HEK293 (cell line): ENCODE measurements at regions not wholly inside any gene's neighbourhood (a gene's known extent, or its start where the extent isn't known, plus 50 kb on each side); places are given as distances from the start of the nearest gene placed in this dataset.

Experiments used
- CTCF ChIA-PET: fragments of 350-600 bp; formaldehyde crosslinking; extraction: SDS; loops from one replicate; lab custom pipeline; 2021; ENCODE audit warnings: antibody characterized with exemption; lab: Yijun Ruan, JAX
- POLR2A ChIA-PET: fragments of 300-600 bp; formaldehyde crosslinking; extraction: SDS; loops from one replicate; lab custom pipeline; 2020; ENCODE audit warnings: antibody characterized with exemption, inconsistent platforms; lab: Yijun Ruan, JAX
- H3K27ac ChIP-seq: fragments of 200-500 bp; sonication (Bioruptor generic); 2 replicates; pipeline ENCODE4 v1.5.1; 2014; ENCODE audit warnings: low read depth, low read length, control low read depth, inconsistent platforms; ENCODE audit errors: extremely low read depth
- H3K36me3 ChIP-seq, 2 experiments: fragments of 200-500 bp in 1 of 2; sonication (Bioruptor generic) in 1 of 2; 1 replicate in 1 of 2; 2 replicates in 1 of 2; pipeline ENCODE4 v1.5.1; 2014 to 2017; ENCODE audit warnings: inconsistent platforms in 2 of 2, low read length in 2 of 2; ENCODE audit not compliant: control insufficient read depth in 2 of 2, insufficient read depth in 1 of 2
- H3K4me1 ChIP-seq: fragments of 200-500 bp; sonication (Bioruptor generic); 2 replicates; pipeline ENCODE4 v1.5.1; 2014; ENCODE audit warnings: mild to moderate bottlenecking, low read length, inconsistent platforms; ENCODE audit not compliant: control insufficient read depth, insufficient read depth
- H3K4me3 ChIP-seq: 2 replicates; pipeline ENCODE4 v1.5.1; 2011; ENCODE audit warnings: low read depth, mild to moderate bottlenecking, control low read depth, low read length, moderate library complexity
- H3K9me3 ChIP-seq: fragments of 200-500 bp; sonication (Bioruptor generic); 2 replicates; pipeline ENCODE4 v1.5.1; 2014; ENCODE audit warnings: low read depth, low read length, inconsistent platforms; ENCODE audit not compliant: control insufficient read depth, insufficient read depth
- GLIS1 ChIP-seq: fragments of 450-650 bp; formaldehyde crosslinking; IDR thresholded peaks from 2 replicates; pipeline ENCODE4 v1.5.1; 2016; ENCODE audit warnings: missing biosample characterization, missing genetic modification characterization
- KLF9 ChIP-seq: fragments of 450-650 bp; formaldehyde crosslinking; IDR thresholded peaks from 2 replicates; pipeline ENCODE4 v1.5.1; 2016; ENCODE audit warnings: missing biosample characterization, missing genetic modification characterization, low read depth
- OVOL3 ChIP-seq: fragments of 450-650 bp; formaldehyde crosslinking; IDR thresholded peaks from 2 replicates; pipeline ENCODE4 v1.5.1; 2016; ENCODE audit warnings: missing biosample characterization, missing genetic modification characterization
- SCRT1 ChIP-seq: fragments of 450-650 bp; formaldehyde crosslinking; IDR thresholded peaks from 2 replicates; pipeline ENCODE4 v1.5.1; 2016; ENCODE audit warnings: missing biosample characterization, missing genetic modification characterization, borderline replicate concordance
- ZBTB8A ChIP-seq: fragments of 450-650 bp; formaldehyde crosslinking; IDR thresholded peaks from 2 replicates; pipeline ENCODE4 v1.5.1; 2016; ENCODE audit warnings: missing biosample characterization, missing genetic modification characterization
- ZNF19 ChIP-seq: fragments of 450-650 bp; formaldehyde crosslinking; IDR thresholded peaks from 2 replicates; pipeline ENCODE4; 2016; ENCODE audit warnings: missing biosample characterization, missing genetic modification characterization, low read depth
- ZNF202 ChIP-seq: fragments of 450-650 bp; formaldehyde crosslinking; IDR thresholded peaks from 2 replicates; pipeline ENCODE4 v1.5.1; 2016; ENCODE audit warnings: missing biosample characterization, missing genetic modification characterization, borderline replicate concordance
- ZNF221 ChIP-seq: fragments of 450-650 bp; formaldehyde crosslinking; IDR thresholded peaks from 2 replicates; pipeline ENCODE4 v1.5.1; 2017; ENCODE audit warnings: missing biosample characterization, missing genetic modification characterization, borderline replicate concordance
- ZNF239 ChIP-seq: fragments of 450-650 bp; formaldehyde crosslinking; IDR thresholded peaks from 2 replicates; pipeline ENCODE4 v1.5.1; 2016; ENCODE audit warnings: missing biosample characterization, missing genetic modification characterization
- ZNF302 ChIP-seq: fragments of 450-650 bp; formaldehyde crosslinking; IDR thresholded peaks from 2 replicates; pipeline ENCODE4 v1.5.1; 2016; ENCODE audit warnings: missing biosample characterization, missing genetic modification characterization, low read depth
- ZNF335 ChIP-seq: fragments of 450-650 bp; formaldehyde crosslinking; conservative IDR thresholded peaks from 2 replicates; pipeline ENCODE4 v1.5.1; 2016; ENCODE audit warnings: missing biosample characterization, missing genetic modification characterization
- ZNF37A ChIP-seq: fragments of 450-650 bp; IDR thresholded peaks from 2 replicates; pipeline ENCODE4 v1.5.1; 2018; ENCODE audit warnings: missing biosample characterization, missing genetic modification characterization
- ZNF433 ChIP-seq: fragments of 450-650 bp; formaldehyde crosslinking; IDR thresholded peaks from 2 replicates; pipeline ENCODE4 v1.5.1; 2016; ENCODE audit warnings: missing biosample characterization, missing genetic modification characterization, low read depth
- ZNF544 ChIP-seq: fragments of 450-650 bp; formaldehyde crosslinking; IDR thresholded peaks from 2 replicates; pipeline ENCODE4 v1.5.0; 2017; ENCODE audit warnings: missing biosample characterization, missing genetic modification characterization
- ZNF548 ChIP-seq: fragments of 450-650 bp; formaldehyde crosslinking; IDR thresholded peaks from 2 replicates; pipeline ENCODE4 v1.5.1; 2016; ENCODE audit warnings: missing biosample characterization, missing genetic modification characterization
- ZNF600 ChIP-seq: fragments of 450-650 bp; formaldehyde crosslinking; IDR thresholded peaks from 2 replicates; pipeline ENCODE4 v1.5.1; 2016; ENCODE audit warnings: missing biosample characterization, missing genetic modification characterization
- ZNF664 ChIP-seq: fragments of 450-650 bp; formaldehyde crosslinking; IDR thresholded peaks from 2 replicates; pipeline ENCODE4 v1.5.1; 2016; ENCODE audit warnings: missing biosample characterization, missing genetic modification characterization
- ZNF777 ChIP-seq: fragments of 450-650 bp; formaldehyde crosslinking; IDR thresholded peaks from 2 replicates; pipeline ENCODE4 v1.5.1; 2017; ENCODE audit warnings: missing biosample characterization, missing genetic modification characterization, borderline replicate concordance
- TF ChIP-seq, protein P1 (sequence below): fragments of 450-650 bp; formaldehyde crosslinking; IDR thresholded peaks from 2 replicates; pipeline ENCODE4 v1.5.1; 2017; ENCODE audit warnings: missing biosample characterization, missing genetic modification characterization
- TF ChIP-seq, protein P2 (sequence below): fragments of 450-650 bp; formaldehyde crosslinking; IDR thresholded peaks from 2 replicates; pipeline ENCODE4 v1.5.1; 2017; ENCODE audit warnings: missing biosample characterization, missing genetic modification characterization
- TF ChIP-seq, protein P3 (sequence below): fragments of 450-650 bp; formaldehyde crosslinking; IDR thresholded peaks from 2 replicates; pipeline ENCODE4 v1.5.1; 2016; ENCODE audit warnings: missing biosample characterization, missing genetic modification characterization
- TF ChIP-seq, protein P4 (sequence below): fragments of 450-650 bp; formaldehyde crosslinking; IDR thresholded peaks from 2 replicates; pipeline ENCODE4 v1.5.1; 2016; ENCODE audit warnings: missing biosample characterization, missing genetic modification characterization, borderline replicate concordance
- TF ChIP-seq, protein P5 (sequence below): fragments of 450-650 bp; formaldehyde crosslinking; IDR thresholded peaks from 2 replicates; pipeline ENCODE4 v1.5.1; 2017; ENCODE audit warnings: missing biosample characterization, missing genetic modification characterization
- TF ChIP-seq, protein P6 (sequence below): fragments of 450-650 bp; IDR thresholded peaks from 2 replicates; pipeline ENCODE4 v1.5.1; 2018; ENCODE audit warnings: missing biosample characterization, missing genetic modification characterization

DNA sequence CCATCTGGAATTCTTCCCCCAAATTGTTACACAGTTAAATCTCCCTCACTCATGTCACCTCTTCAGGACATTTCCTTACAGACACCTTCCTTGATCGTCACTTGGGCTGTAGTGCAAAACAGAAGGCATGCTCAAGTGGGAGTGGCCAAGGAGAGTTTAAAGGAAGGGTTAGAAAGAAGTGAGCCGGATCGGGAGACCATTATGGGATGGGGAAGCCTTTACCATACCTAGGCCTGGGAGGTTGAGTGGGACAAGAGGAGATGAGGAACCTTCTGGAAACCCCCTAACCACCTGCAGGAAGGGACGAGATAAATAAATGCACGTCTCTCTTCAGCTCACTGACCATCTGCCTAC, 102.7 kb downstream of the UCHL1 start (continued):
- TF ChIP-seq SCRT1 (tag by site-specific recombination): no peak

DNA sequence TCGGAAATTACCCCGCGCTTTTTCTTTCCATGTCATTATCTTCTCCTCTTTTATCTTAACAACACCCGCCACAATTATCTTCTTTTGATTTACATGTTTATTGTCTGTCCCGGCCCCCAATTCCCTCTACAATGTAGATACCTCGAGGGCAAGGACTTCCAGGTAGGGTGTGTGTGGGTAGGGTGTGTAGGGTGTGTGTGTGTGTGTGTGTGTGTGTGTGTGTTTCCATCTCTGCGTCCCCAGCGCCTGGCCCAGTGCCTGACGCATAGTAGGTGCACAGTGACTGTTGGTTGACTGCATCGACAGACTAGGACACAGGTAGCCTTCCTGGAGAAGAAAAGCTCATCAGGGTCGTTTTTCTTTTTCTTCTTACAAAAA, 103.1 kb downstream of the UCHL1 start:
- TF ChIP-seq, protein P1, sequence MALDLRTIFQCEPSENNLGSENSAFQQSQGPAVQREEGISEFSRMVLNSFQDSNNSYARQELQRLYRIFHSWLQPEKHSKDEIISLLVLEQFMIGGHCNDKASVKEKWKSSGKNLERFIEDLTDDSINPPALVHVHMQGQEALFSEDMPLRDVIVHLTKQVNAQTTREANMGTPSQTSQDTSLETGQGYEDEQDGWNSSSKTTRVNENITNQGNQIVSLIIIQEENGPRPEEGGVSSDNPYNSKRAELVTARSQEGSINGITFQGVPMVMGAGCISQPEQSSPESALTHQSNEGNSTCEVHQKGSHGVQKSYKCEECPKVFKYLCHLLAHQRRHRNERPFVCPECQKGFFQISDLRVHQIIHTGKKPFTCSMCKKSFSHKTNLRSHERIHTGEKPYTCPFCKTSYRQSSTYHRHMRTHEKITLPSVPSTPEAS (tag by site-specific recombination): peak; percentile 67
- no peak for TF ChIP-seq ZNF544 (tag by site-specific recombination)
- TF ChIP-seq, protein P2, sequence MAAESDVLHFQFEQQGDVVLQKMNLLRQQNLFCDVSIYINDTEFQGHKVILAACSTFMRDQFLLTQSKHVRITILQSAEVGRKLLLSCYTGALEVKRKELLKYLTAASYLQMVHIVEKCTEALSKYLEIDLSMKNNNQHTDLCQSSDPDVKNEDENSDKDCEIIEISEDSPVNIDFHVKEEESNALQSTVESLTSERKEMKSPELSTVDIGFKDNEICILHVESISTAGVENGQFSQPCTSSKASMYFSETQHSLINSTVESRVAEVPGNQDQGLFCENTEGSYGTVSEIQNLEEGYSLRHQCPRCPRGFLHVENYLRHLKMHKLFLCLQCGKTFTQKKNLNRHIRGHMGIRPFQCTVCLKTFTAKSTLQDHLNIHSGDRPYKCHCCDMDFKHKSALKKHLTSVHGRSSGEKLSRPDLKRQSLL: no peak
- TF ChIP-seq ZNF202 (tag by site-specific recombination): no peak
- TF ChIP-seq ZNF221 (tag by site-specific recombination): no peak
- TF ChIP-seq, protein P3, sequence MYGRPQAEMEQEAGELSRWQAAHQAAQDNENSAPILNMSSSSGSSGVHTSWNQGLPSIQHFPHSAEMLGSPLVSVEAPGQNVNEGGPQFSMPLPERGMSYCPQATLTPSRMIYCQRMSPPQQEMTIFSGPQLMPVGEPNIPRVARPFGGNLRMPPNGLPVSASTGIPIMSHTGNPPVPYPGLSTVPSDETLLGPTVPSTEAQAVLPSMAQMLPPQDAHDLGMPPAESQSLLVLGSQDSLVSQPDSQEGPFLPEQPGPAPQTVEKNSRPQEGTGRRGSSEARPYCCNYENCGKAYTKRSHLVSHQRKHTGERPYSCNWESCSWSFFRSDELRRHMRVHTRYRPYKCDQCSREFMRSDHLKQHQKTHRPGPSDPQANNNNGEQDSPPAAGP (tag by site-specific recombination): 0 out of 2 replicates have a peak, but pooled peaks have one; percentile 23
- peak; percentile 22; the same call in 1 of the 2 replicates for TF ChIP-seq ZNF335
- CTCF ChIA-PET: interaction anchor here (0.7 kb wide), 1 partner anchor 79 kb away, joined by 3 read pairs; no protein-coding TSS in a partner anchor
- Histone ChIP-seq H3K4me1 (no peaks in the 10 kb centered on the region), H3K27ac (peak overlapping the region; percentile 66; the same call in 1 of the 2 replicates), H3K4me3 (peak overlapping the region; percentile 67), H3K36me3 (no peaks in the 10 kb centered on the region), H3K9me3 (no peaks in the 10 kb centered on the region)
- POLR2A ChIA-PET: interaction anchor here (1.0 to 2.1 kb wide), 3 partner anchors 13 to 170 kb away, joined by 3 to 6 read pairs (median 3); no protein-coding TSS in a partner anchor

DNA sequence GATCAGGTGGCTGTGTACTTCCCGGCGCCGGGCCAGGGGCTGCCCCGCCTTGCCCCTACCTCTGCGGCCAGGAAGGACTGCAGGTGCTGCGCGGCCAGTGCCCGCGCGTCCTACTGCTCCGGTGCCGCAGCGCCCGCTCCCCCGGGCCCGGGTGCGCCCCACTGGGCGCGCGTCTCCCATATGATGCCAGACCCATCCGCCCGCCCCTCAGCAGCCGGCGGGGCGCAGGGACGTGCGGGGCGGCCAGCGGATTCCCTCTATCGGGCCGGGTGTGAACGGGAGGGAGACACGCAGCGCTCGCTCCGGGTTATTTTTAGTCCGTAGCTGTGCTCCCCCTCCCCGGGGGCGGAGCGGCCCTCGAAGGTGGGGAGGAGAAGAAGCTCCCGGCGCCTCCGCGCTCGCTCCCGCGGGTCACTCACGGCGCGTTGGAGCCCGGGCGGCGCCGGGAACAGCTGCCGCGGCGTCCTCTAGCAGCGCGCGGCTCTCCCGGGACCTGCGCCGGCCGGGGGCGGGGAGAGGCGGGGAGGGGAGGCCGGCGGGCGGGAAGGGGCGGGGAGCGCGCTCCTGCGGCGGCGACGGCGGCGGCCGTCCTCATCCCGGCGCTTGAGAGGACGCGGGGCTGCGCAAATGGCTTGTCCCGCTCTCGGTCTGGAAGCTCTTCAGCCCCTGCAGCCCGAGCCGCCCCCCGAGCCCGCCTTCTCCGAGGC, 103.6 kb downstream of the UCHL1 start:
- ChIA-PET POLR2A (interaction anchor here (1.0 to 2.1 kb wide), 4 partner anchors 14 to 170 kb away, joined by 3 to 6 read pairs (median 4); no protein-coding TSS in a partner anchor), CTCF (interaction anchor here (0.7 kb wide), 2 partner anchors 79 to 132 kb away, joined by 3 read pairs; no protein-coding TSS in a partner anchor)
- Histone ChIP-seq H3K4me3 (peak overlapping the region; percentile 67), H3K36me3 (no peaks in the 10 kb centered on the region), H3K9me3 (no peaks in the 10 kb centered on the region), H3K27ac (peak overlapping the region; percentile 66; the same call in 1 of the 2 replicates), H3K4me1 (no peaks in the 10 kb centered on the region)
- no peak for TF ChIP-seq ZNF302 (tag by site-specific recombination)
- no peak for TF ChIP-seq OVOL3 (tag by site-specific recombination)
- TF ChIP-seq ZNF600: 0 out of 2 replicates have a peak, but pooled peaks have one; percentile 39
- TF ChIP-seq ZNF239: no peak
- TF ChIP-seq GLIS1 (tag by site-specific recombination): no peak
- peak; percentile 74 for TF ChIP-seq ZBTB8A (tag by site-specific recombination)
- TF ChIP-seq, protein P4, sequence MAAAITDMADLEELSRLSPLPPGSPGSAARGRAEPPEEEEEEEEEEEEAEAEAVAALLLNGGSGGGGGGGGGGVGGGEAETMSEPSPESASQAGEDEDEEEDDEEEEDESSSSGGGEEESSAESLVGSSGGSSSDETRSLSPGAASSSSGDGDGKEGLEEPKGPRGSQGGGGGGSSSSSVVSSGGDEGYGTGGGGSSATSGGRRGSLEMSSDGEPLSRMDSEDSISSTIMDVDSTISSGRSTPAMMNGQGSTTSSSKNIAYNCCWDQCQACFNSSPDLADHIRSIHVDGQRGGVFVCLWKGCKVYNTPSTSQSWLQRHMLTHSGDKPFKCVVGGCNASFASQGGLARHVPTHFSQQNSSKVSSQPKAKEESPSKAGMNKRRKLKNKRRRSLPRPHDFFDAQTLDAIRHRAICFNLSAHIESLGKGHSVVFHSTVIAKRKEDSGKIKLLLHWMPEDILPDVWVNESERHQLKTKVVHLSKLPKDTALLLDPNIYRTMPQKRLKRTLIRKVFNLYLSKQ: no peak
- TF ChIP-seq KLF9: no peak
- no peak for TF ChIP-seq ZNF433 (tag by site-specific recombination)
- TF ChIP-seq, protein P5, sequence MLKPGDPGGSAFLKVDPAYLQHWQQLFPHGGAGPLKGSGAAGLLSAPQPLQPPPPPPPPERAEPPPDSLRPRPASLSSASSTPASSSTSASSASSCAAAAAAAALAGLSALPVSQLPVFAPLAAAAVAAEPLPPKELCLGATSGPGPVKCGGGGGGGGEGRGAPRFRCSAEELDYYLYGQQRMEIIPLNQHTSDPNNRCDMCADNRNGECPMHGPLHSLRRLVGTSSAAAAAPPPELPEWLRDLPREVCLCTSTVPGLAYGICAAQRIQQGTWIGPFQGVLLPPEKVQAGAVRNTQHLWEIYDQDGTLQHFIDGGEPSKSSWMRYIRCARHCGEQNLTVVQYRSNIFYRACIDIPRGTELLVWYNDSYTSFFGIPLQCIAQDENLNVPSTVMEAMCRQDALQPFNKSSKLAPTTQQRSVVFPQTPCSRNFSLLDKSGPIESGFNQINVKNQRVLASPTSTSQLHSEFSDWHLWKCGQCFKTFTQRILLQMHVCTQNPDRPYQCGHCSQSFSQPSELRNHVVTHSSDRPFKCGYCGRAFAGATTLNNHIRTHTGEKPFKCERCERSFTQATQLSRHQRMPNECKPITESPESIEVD (tag by site-specific recombination): no peak
- TF ChIP-seq ZNF19 (tag by site-specific recombination): no peak
- TF ChIP-seq ZNF777 (tag by site-specific recombination): no peak
- TF ChIP-seq, protein P6, sequence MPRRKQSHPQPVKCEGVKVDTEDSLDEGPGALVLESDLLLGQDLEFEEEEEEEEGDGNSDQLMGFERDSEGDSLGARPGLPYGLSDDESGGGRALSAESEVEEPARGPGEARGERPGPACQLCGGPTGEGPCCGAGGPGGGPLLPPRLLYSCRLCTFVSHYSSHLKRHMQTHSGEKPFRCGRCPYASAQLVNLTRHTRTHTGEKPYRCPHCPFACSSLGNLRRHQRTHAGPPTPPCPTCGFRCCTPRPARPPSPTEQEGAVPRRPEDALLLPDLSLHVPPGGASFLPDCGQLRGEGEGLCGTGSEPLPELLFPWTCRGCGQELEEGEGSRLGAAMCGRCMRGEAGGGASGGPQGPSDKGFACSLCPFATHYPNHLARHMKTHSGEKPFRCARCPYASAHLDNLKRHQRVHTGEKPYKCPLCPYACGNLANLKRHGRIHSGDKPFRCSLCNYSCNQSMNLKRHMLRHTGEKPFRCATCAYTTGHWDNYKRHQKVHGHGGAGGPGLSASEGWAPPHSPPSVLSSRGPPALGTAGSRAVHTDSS (tag by site-specific recombination): no peak
- TF ChIP-seq ZNF664: no peak
- TF ChIP-seq ZNF37A (tag by site-specific recombination): no peak
- no peak for TF ChIP-seq ZNF548 (tag by site-specific recombination)
